Activated T-helper 1 cell treated with anti-CD3 and anti-CD28 coated beads, Interleukin-12 subunit alpha, Interleukin-12 subunit beta, Interleukin-2, Interleukin-4 antibody, amounts not matched to agents 30 ng/mL and 10 ng/mL and 1 ng/mL, durations not matched to agents 14 hours and 24 hours and 36 hours (primary cell): ENCODE measurements at regions not wholly inside any gene's neighbourhood (a gene's known extent, or its start where the extent isn't known, plus 50 kb on each side); places are given as distances from the start of the nearest gene placed in this dataset.

Experiments
- DNase-seq: peaks from one replicate; pipeline ENCODE4 v3.0.0; 2021; ENCODE audit warnings: low spot score
- H3K27ac Mint-ChIP-seq: one replicate; pipeline ENCODE4 v1.8.0; 2021; ENCODE audit warnings: mild to moderate bottlenecking, mixed read lengths
- H3K27me3 Mint-ChIP-seq: one replicate; pipeline ENCODE4 v1.8.0; 2022; ENCODE audit warnings: mild to moderate bottlenecking, moderate library complexity, mixed read lengths; ENCODE audit not compliant: insufficient read depth
- H3K36me3 Mint-ChIP-seq: one replicate; pipeline ENCODE4 v1.8.0; 2021; ENCODE audit warnings: low read depth, mixed read lengths
- H3K4me1 Mint-ChIP-seq: one replicate; pipeline ENCODE4 v1.8.0; 2021; ENCODE audit warnings: low read depth, mixed read lengths
- H3K4me3 Mint-ChIP-seq: one replicate; pipeline ENCODE4 v1.8.0; 2021; ENCODE audit warnings: mild to moderate bottlenecking, moderate library complexity, mixed read lengths
- H3K9me3 Mint-ChIP-seq: one replicate; pipeline ENCODE4 v1.8.0; 2021; ENCODE audit warnings: mixed read lengths
- intact Hi-C: fragments of 100-400 bp; cut with micrococcal nuclease; formaldehyde crosslinking; loops from one replicate; pipeline ENCODE4 v1.15.1; 2024

- intact Hi-C loops: no loop called here
- H3K4me3 Mint-ChIP-seq: no peak overlapping the region
Observed at GRCh38 chr6:103456652-103457051, 1403.1 kb downstream of the HACE1 start.

GRCh38 chr6:103455275-103455674, 1404.4 kb downstream of the HACE1 start:
- Mint-ChIP-seq H3K4me3 (no peak overlapping the region), H3K9me3 (no peaks in the 10 kb centered on the region), H3K4me1 (no peaks in the 10 kb centered on the region), H3K36me3 (no peaks in the 10 kb centered on the region), H3K27me3 (no peaks in the 10 kb centered on the region), H3K27ac (no peak overlapping the region)
- intact Hi-C loops: no loop called here
- no peak for DNase-seq

More at GRCh38 chr6:103456652-103457051, 1403.1 kb downstream of the HACE1 start:
- H3K27ac Mint-ChIP-seq: no peak overlapping the region
- no peak for DNase-seq
- H3K27me3 Mint-ChIP-seq: no peaks in the 10 kb centered on the region
- H3K9me3 Mint-ChIP-seq: no peaks in the 10 kb centered on the region
- no peaks in the 10 kb centered on the region for H3K4me1 Mint-ChIP-seq
- no peaks in the 10 kb centered on the region for H3K36me3 Mint-ChIP-seq

GRCh38 chr6:103409475-103409874, 1450.2 kb downstream of the HACE1 start:
- Mint-ChIP-seq H3K36me3 (no peaks in the 10 kb centered on the region), H3K27ac (no peak overlapping the region), H3K4me1 (no peaks in the 10 kb centered on the region), H3K9me3 (no peaks in the 10 kb centered on the region), H3K27me3 (no peaks in the 10 kb centered on the region), H3K4me3 (no peak overlapping the region)
- DNase-seq: no peak
- intact Hi-C loops: no loop called here

- Mint-ChIP-seq H3K4me1 (no peaks in the 10 kb centered on the region), H3K27ac (no peak overlapping the region), H3K36me3 (no peaks in the 10 kb centered on the region), H3K4me3 (no peak overlapping the region), H3K9me3 (peaks cover 5% of the 10 kb centered on the region), H3K27me3 (no peaks in the 10 kb centered on the region)
- intact Hi-C loops: no loop called here
- DNase-seq: no peak
Observed at GRCh38 chr6:103405321-103405720, 1454.4 kb downstream of the HACE1 start.

GRCh38 chr6:103404799-103405198, 1454.9 kb downstream of the HACE1 start:
- H3K27ac Mint-ChIP-seq: no peak overlapping the region
- H3K36me3 Mint-ChIP-seq: no peaks in the 10 kb centered on the region
- H3K4me1 Mint-ChIP-seq: no peaks in the 10 kb centered on the region
- H3K27me3 Mint-ChIP-seq: no peaks in the 10 kb centered on the region
- H3K9me3 Mint-ChIP-seq: peaks cover 5% of the 10 kb centered on the region
- DNase-seq: no peak
- intact Hi-C loops: no loop called here
- H3K4me3 Mint-ChIP-seq: no peak overlapping the region

GRCh38 chr6:103396768-103397167, 1463.0 kb downstream of the HACE1 start:
- Mint-ChIP-seq H3K9me3 (peaks cover 10% of the 10 kb centered on the region), H3K27ac (no peak overlapping the region), H3K4me3 (no peak overlapping the region), H3K27me3 (no peaks in the 10 kb centered on the region), H3K4me1 (no peaks in the 10 kb centered on the region), H3K36me3 (no peaks in the 10 kb centered on the region)
- no peak for DNase-seq
- intact Hi-C loops: no loop called here

- Mint-ChIP-seq H3K27me3 (no peaks in the 10 kb centered on the region), H3K36me3 (no peaks in the 10 kb centered on the region), H3K4me3 (no peak overlapping the region), H3K4me1 (no peaks in the 10 kb centered on the region), H3K9me3 (no peaks in the 10 kb centered on the region), H3K27ac (no peak overlapping the region)
- no peak for DNase-seq
- intact Hi-C loops: no loop called here
Observed at GRCh38 chr6:103379272-103379671, 1480.4 kb downstream of the HACE1 start.

GRCh38 chr6:103367212-103367611, 1492.5 kb downstream of the HACE1 start:
- no peak for DNase-seq
- Mint-ChIP-seq H3K4me1 (no peaks in the 10 kb centered on the region), H3K4me3 (no peak overlapping the region), H3K27me3 (no peaks in the 10 kb centered on the region), H3K27ac (no peak overlapping the region), H3K36me3 (no peaks in the 10 kb centered on the region), H3K9me3 (peaks cover 13% of the 10 kb centered on the region)
- intact Hi-C loops: no loop called here

GRCh38 chr6:103356531-103356930, 1503.2 kb downstream of the HACE1 start:
- no peaks in the 10 kb centered on the region for H3K9me3 Mint-ChIP-seq
- H3K27ac Mint-ChIP-seq: no peak overlapping the region
- no peaks in the 10 kb centered on the region for H3K27me3 Mint-ChIP-seq
- H3K36me3 Mint-ChIP-seq: no peaks in the 10 kb centered on the region
- H3K4me3 Mint-ChIP-seq: no peak overlapping the region
- no peaks in the 10 kb centered on the region for H3K4me1 Mint-ChIP-seq
- intact Hi-C loops: no loop called here
- DNase-seq: no peak

- Mint-ChIP-seq H3K36me3 (no peaks in the 10 kb centered on the region), H3K27ac (no peak overlapping the region), H3K4me3 (no peak overlapping the region), H3K27me3 (no peaks in the 10 kb centered on the region), H3K9me3 (no peaks in the 10 kb centered on the region), H3K4me1 (no peaks in the 10 kb centered on the region)
- no peak for DNase-seq
- intact Hi-C loops: no loop called here
Observed at GRCh38 chr6:103344554-103345163, 1515.1 kb downstream of the HACE1 start.

GRCh38 chr6:103335412-103335811, 1524.3 kb downstream of the HACE1 start:
- no peaks in the 10 kb centered on the region for H3K27me3 Mint-ChIP-seq

GRCh38 chr6:103326760-103327757, 1532.7 kb downstream of the HACE1 start:
- no peaks in the 10 kb centered on the region for H3K27me3 Mint-ChIP-seq

More at GRCh38 chr6:103335412-103335811, 1524.3 kb downstream of the HACE1 start:
- Mint-ChIP-seq H3K4me3 (no peak overlapping the region), H3K36me3 (no peaks in the 10 kb centered on the region), H3K9me3 (no peaks in the 10 kb centered on the region), H3K27ac (no peak overlapping the region), H3K4me1 (no peaks in the 10 kb centered on the region)
- intact Hi-C loops: no loop called here
- DNase-seq: no peak

GRCh38 chr6:103313432-103313831, 1546.3 kb downstream of the HACE1 start:
- Mint-ChIP-seq H3K4me3 (no peak overlapping the region), H3K36me3 (no peaks in the 10 kb centered on the region)

More at GRCh38 chr6:103326760-103327757, 1532.7 kb downstream of the HACE1 start:
- no peak overlapping the region for H3K27ac Mint-ChIP-seq
- no peaks in the 10 kb centered on the region for H3K4me1 Mint-ChIP-seq
- H3K9me3 Mint-ChIP-seq: no peaks in the 10 kb centered on the region
- no peak overlapping the region for H3K4me3 Mint-ChIP-seq
- intact Hi-C loops: no loop called here
- no peak for DNase-seq
- H3K36me3 Mint-ChIP-seq: no peaks in the 10 kb centered on the region

More at GRCh38 chr6:103313432-103313831, 1546.3 kb downstream of the HACE1 start:
- Mint-ChIP-seq H3K27ac (no peak overlapping the region), H3K27me3 (no peaks in the 10 kb centered on the region), H3K9me3 (no peaks in the 10 kb centered on the region), H3K4me1 (no peaks in the 10 kb centered on the region)
- intact Hi-C loops: no loop called here
- DNase-seq: no peak
